Endothelial cell of umbilical vein (primary cell): ENCODE measurements at regions not wholly inside any gene's neighbourhood (a gene's known extent, or its start where the extent isn't known, plus 50 kb on each side); places are given as distances from the start of the nearest gene placed in this dataset.

Experiments
- EZH2 ChIP-seq: IDR thresholded peaks from 2 replicates; pipeline ENCODE4 v1.6.1; 2012; ENCODE audit warnings: borderline replicate concordance, low read depth, mild to moderate bottlenecking, moderate library complexity, low read length, inconsistent platforms; ENCODE audit not compliant: severe bottlenecking
- POLR2AphosphoS5 ChIP-seq: IDR thresholded peaks from 2 replicates; pipeline ENCODE4 v1.6.1; 2012; ENCODE audit warnings: low read depth, mild to moderate bottlenecking, control low read depth, low read length, moderate library complexity; ENCODE audit not compliant: insufficient read depth

DNA sequence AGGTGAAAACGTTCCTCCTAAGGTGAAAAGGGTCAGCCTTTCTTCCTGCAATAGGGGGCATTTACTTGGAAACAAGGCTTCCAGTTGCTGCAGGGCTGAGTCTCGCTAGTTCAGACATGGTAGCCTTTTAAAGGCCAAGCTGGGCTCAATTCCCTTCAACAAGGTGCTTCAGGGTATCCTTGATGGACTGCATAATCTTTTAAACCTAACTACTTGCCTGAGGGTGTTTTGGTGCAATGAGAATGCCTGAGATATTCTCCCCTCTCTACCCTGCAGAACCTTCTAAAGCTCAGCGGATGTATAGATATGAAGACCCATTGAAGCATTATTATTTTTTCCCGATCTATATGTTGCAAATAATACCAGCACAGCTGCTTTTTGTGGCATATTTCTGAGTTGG is 416.1 kb downstream of the QKI start:
- no peak for TF ChIP-seq POLR2AphosphoS5
- TF ChIP-seq EZH2, result no peak
